IMR-90 (cell line): ENCODE measurements at regions not wholly inside any gene's neighbourhood (a gene's known extent, or its start where the extent isn't known, plus 50 kb on each side); places are given as distances from the start of the nearest gene placed in this dataset.

ENCODE experiments used
- ATAC-seq: fragments of 200-7000 bp; cut with Tn5 transposase; 2 replicates; pipeline ENCODE4 v1.9.1; 2020; ENCODE audit warnings: low read depth, mild to moderate bottlenecking, moderate library complexity
- BruUV-seq: library from RNA; stranded (reverse); fragments of 400-500 nt; replicated peaks from 2 replicates; lab custom pipeline; 2021; lab: Mats Ljungman, UMichigan
- CTCF ChIA-PET: fragments of 300-600 bp; formaldehyde crosslinking; extraction: SDS; loops from one replicate; lab custom pipeline; 2021; ENCODE audit warnings: antibody characterized with exemption; lab: Yijun Ruan, JAX
- POLR2A ChIA-PET: fragments of 300-600 bp; sonication (Branson Sonifier 250); formaldehyde crosslinking; loops from one replicate; lab custom pipeline; 2022; ENCODE audit warnings: antibody characterized with exemption; ENCODE audit not compliant: unreplicated experiment; lab: Charles Lee
- DNase-seq: peaks from one replicate; pipeline ENCODE4 v3.0.0; 2013
- H2AFZ ChIP-seq: replicated peaks from 2 replicates; pipeline ENCODE3; 2013; ENCODE audit warnings: low read length, mild to moderate bottlenecking; ENCODE audit not compliant: poor library complexity
- H2AK5ac ChIP-seq: 2 replicates; pipeline ENCODE4 v1.6.1; 2013; ENCODE audit warnings: low read depth, low read length, inconsistent platforms
- H2AK9ac ChIP-seq: replicated peaks from 2 replicates; pipeline ENCODE3; 2013; ENCODE audit warnings: mild to moderate bottlenecking, low read depth, low read length, moderate library complexity; ENCODE audit not compliant: poor library complexity
- H2BK120ac ChIP-seq: 2 replicates; pipeline ENCODE4 v1.6.1; 2013; ENCODE audit warnings: low read depth, low read length, inconsistent platforms
- H2BK15ac ChIP-seq: 3 replicates; pipeline ENCODE4 v1.6.1; 2013; ENCODE audit warnings: low read depth, low read length, inconsistent platforms
- H2BK20ac ChIP-seq: 2 replicates; pipeline ENCODE4 v1.6.1; 2013; ENCODE audit warnings: low read depth, mild to moderate bottlenecking, inconsistent platforms, low read length, moderate library complexity
- H2BK5ac ChIP-seq: 2 replicates; pipeline ENCODE4 v1.6.1; 2013; ENCODE audit warnings: mild to moderate bottlenecking, low read depth, low read length, inconsistent platforms; ENCODE audit not compliant: poor library complexity, severe bottlenecking
- H3K14ac ChIP-seq: replicated peaks from 2 replicates; pipeline ENCODE4 v1.6.1; 2013; ENCODE audit warnings: low read depth, low read length, inconsistent platforms
- H3K18ac ChIP-seq: 2 replicates; pipeline ENCODE4 v1.6.1; 2013; ENCODE audit warnings: low read depth, low read length, control low read depth
- H3K23ac ChIP-seq: 2 replicates; pipeline ENCODE4 v1.6.1; 2013; ENCODE audit warnings: low read depth, low read length, inconsistent platforms
- H3K27ac ChIP-seq: 2 replicates; pipeline ENCODE4 v1.5.1; 2013; ENCODE audit warnings: mild to moderate bottlenecking, control low read depth, low read length; ENCODE audit not compliant: insufficient read depth
- H3K27me3 ChIP-seq: 2 replicates; pipeline ENCODE4 v1.6.1; 2013; ENCODE audit warnings: low read length; ENCODE audit not compliant: control insufficient read depth, insufficient read depth
- H3K36me3 ChIP-seq: 2 replicates; pipeline ENCODE4 v1.6.1; 2013; ENCODE audit warnings: low read length, mixed read lengths; ENCODE audit not compliant: control insufficient read depth, insufficient read depth
- H3K4ac ChIP-seq: 2 replicates; pipeline ENCODE4 v1.6.1; 2013; ENCODE audit warnings: low read depth, low read length, inconsistent platforms
- H3K4me1 ChIP-seq: 2 replicates; pipeline ENCODE4 v1.6.1; 2013; ENCODE audit warnings: low read length, mixed read lengths; ENCODE audit not compliant: control insufficient read depth, insufficient read depth
- H3K4me2 ChIP-seq: 2 replicates; pipeline ENCODE4 v1.6.1; 2013; ENCODE audit warnings: low read depth, mild to moderate bottlenecking, control low read depth, low read length, moderate library complexity
- H3K4me3 ChIP-seq: 2 replicates; pipeline ENCODE4 v1.5.1; 2013; ENCODE audit warnings: low read depth, mild to moderate bottlenecking, control low read depth, low read length, moderate library complexity; ENCODE audit not compliant: insufficient read depth
- H3K56ac ChIP-seq: 2 replicates; pipeline ENCODE4 v1.6.1; 2013; ENCODE audit warnings: low read length, inconsistent platforms; ENCODE audit not compliant: insufficient read depth; ENCODE audit errors: extremely low read depth
- H3K79me1 ChIP-seq, 2 experiments: 2 replicates each; pipeline ENCODE4 v1.6.1; 2013; ENCODE audit warnings: low read length in 2 of 2, inconsistent platforms in 1 of 2, low read depth in 1 of 2
- H3K9ac ChIP-seq: 2 replicates; pipeline ENCODE4 v1.6.1; 2013; ENCODE audit warnings: low read depth, low read length, control low read depth
- H3K9me1 ChIP-seq: 2 replicates; pipeline ENCODE4 v1.6.1; 2013; ENCODE audit warnings: low read length, inconsistent platforms; ENCODE audit not compliant: insufficient read depth
- H3K9me3 ChIP-seq: 2 replicates; pipeline ENCODE4 v1.6.1; 2013; ENCODE audit warnings: low read length; ENCODE audit not compliant: control insufficient read depth, insufficient read depth
- H4K20me1 ChIP-seq: 2 replicates; pipeline ENCODE4 v1.6.1; 2013; ENCODE audit warnings: low read length, inconsistent platforms; ENCODE audit not compliant: insufficient read depth
- H4K5ac ChIP-seq: 2 replicates; pipeline ENCODE4 v1.6.1; 2013; ENCODE audit warnings: mild to moderate bottlenecking, low read depth, low read length, control low read depth
- H4K8ac ChIP-seq, 2 experiments: 2 replicates each; pipeline ENCODE4 v1.6.1; 2013; ENCODE audit warnings: low read depth in 2 of 2, low read length in 2 of 2, control low read depth in 1 of 2, inconsistent platforms in 1 of 2
- H4K91ac ChIP-seq: 2 replicates; pipeline ENCODE4 v1.6.1; 2013; ENCODE audit warnings: low read depth, low read length, inconsistent platforms; ENCODE audit not compliant: insufficient read depth
- WGBS, 2 experiments: methylation state at CpG; one replicate each; pipeline versions ENCODE4 v1.1.5 to v1.1.7; 2013; ENCODE audit warnings: missing lambda C conversion rate in 2 of 2; ENCODE audit not compliant: insufficient read length in 1 of 2; ENCODE audit errors: extremely low coverage in 2 of 2; 5-methylcytosine and 5-hydroxymethylcytosine counted together
- dilution Hi-C: fragments of 300-500 bp; cut with HindIII; formaldehyde crosslinking; loops from one replicate; pipeline ENCODE4 v1.14.3; 2018; ENCODE audit warnings: low sequenced_read_pairs; ENCODE audit not compliant: unreplicated experiment
- in situ Hi-C: fragments of 300-500 bp; cut with MboI; formaldehyde crosslinking; loops from 3 replicates; pipeline ENCODE4 v1.14.3; 2019; ENCODE audit warnings: low sequenced_read_pairs, inconsistent platforms, mixed read lengths
- intact Hi-C: fragments of 100-400 bp; cut with micrococcal nuclease; formaldehyde crosslinking; loops from 2 replicates; pipeline ENCODE4 v1.10.0; 2022
- TF ChIP-seq, protein P1 (sequence below): fragments of 150-350 bp; IDR thresholded peaks from 2 replicates; pipeline ENCODE4 v1.6.1; 2017; ENCODE audit warnings: mild to moderate bottlenecking, antibody characterized with exemption, low read length, low read depth

GRCh38 chr5:34535944-34536623 is 120.0 kb upstream of the RAI14 start:
- intact Hi-C loops = loop anchor here (2.0 kb wide), 1 partner anchor 35 kb away; no protein-coding TSS in a partner anchor
- Histone ChIP-seq H3K18ac (peak overlapping the region; percentile 98; the same call in 1 of the 2 replicates), H3K4me2 (no peak overlapping the region; the same call in 1 of the 2 replicates), H3K9me3 (no peaks in the 10 kb centered on the region), H3K4me1 (peaks cover 28% of the 10 kb centered on the region), H4K20me1 (peaks cover 3% of the 10 kb centered on the region; the same call in 1 of the 2 replicates), H4K8ac (peak overlapping the region; percentile 77 to 92; a peak in 3 of 4 replicates), H2AK9ac (no peak overlapping the region), H3K79me1 (peaks cover 7 to 18% of the 10 kb centered on the region in 2 experiments; a peak in 3 of 4 replicates), H3K27ac (peak overlapping the region; percentile 41; the same call in 1 of the 2 replicates), H4K91ac (peak overlapping the region; percentile 50), H2AFZ (no peak overlapping the region), H3K23ac (peak overlapping the region; percentile 94; the same call in 1 of the 2 replicates), H2BK15ac (peak overlapping the region; percentile 95; the same call in 2 of the 3 replicates), H3K56ac (peak overlapping the region; percentile 84; the same call in 1 of the 2 replicates), H3K36me3 (no peaks in the 10 kb centered on the region), H3K27me3 (no peaks in the 10 kb centered on the region), H3K4ac (peak overlapping the region; percentile 94), H2BK20ac (peak overlapping the region; percentile 97; the same call in 1 of the 2 replicates), H3K14ac (peak overlapping the region; percentile 97; the same call in 1 of the 2 replicates), H3K9me1 (peaks cover 20% of the 10 kb centered on the region), H2AK5ac (no peak overlapping the region), H2BK5ac (peak overlapping the region; percentile 97), H2BK120ac (peak overlapping the region; percentile 99), H3K4me3 (no peak overlapping the region), H3K9ac (no peak overlapping the region), H4K5ac (peak overlapping the region; percentile 56; the same call in 1 of the 2 replicates)
- ChIA-PET POLR2A (no interaction called here), CTCF (no interaction called here)
- BruUV-seq = no TSS peak
- ATAC-seq (peak; percentile 7; the same call in 1 of the 2 replicates), DNase-seq (peak; percentile 40)
- in situ Hi-C loops = no loop called here
- TF ChIP-seq, protein P1, sequence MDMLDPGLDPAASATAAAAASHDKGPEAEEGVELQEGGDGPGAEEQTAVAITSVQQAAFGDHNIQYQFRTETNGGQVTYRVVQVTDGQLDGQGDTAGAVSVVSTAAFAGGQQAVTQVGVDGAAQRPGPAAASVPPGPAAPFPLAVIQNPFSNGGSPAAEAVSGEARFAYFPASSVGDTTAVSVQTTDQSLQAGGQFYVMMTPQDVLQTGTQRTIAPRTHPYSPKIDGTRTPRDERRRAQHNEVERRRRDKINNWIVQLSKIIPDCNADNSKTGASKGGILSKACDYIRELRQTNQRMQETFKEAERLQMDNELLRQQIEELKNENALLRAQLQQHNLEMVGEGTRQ = no peak
- dilution Hi-C loops = no loop called here
- no CpG with 5 or more reads among the region's 2 CpGs for WGBS, 2 experiments
